ENCODE measurements at regions not wholly inside any gene's neighbourhood (a gene's known extent, or its start where the extent isn't known, plus 50 kb on each side); places are given as distances from the start of the nearest gene placed in this dataset.
"Not testable (repeated sequence)": the region's sequence is repeated elsewhere in the genome, so short reads cannot be mapped to it uniquely, and the experiment has no call there.

- no peak for DNase-seq (ENCODE audit: low spot score)
- H3K27ac Mint-ChIP-seq, result no peak overlapping the region
- H3K36me3 Mint-ChIP-seq (ENCODE audit: low read depth), result no peaks in the 10 kb centered on the region
- no peaks in the 10 kb centered on the region for H3K27me3 Mint-ChIP-seq (ENCODE audit: low read depth)
- no peaks in the 10 kb centered on the region for H3K9me3 Mint-ChIP-seq
- intact Hi-C loops (cut with micrococcal nuclease), result no loop called here
- H3K4me1 Mint-ChIP-seq (ENCODE audit: low read depth), result no peaks in the 10 kb centered on the region
- H3K4me3 Mint-ChIP-seq (ENCODE audit: low read depth), result no peak overlapping the region
Observed at GRCh38 chr4:13992975-13993520, 365.5 kb upstream of the BOD1L1 start.

GRCh38 chr4:13994016-13994415, 366.5 kb upstream of the BOD1L1 start:
- H3K27me3 Mint-ChIP-seq (ENCODE audit: low read depth), result no peaks in the 10 kb centered on the region
- DNase-seq (ENCODE audit: low spot score), result no peak
- no peak overlapping the region for H3K4me3 Mint-ChIP-seq (ENCODE audit: low read depth)
- intact Hi-C loops (cut with micrococcal nuclease), result no loop called here
- H3K9me3 Mint-ChIP-seq, result no peaks in the 10 kb centered on the region
- no peaks in the 10 kb centered on the region for H3K36me3 Mint-ChIP-seq (ENCODE audit: low read depth)
- H3K4me1 Mint-ChIP-seq (ENCODE audit: low read depth), result no peaks in the 10 kb centered on the region
- H3K27ac Mint-ChIP-seq, result no peak overlapping the region

- Mint-ChIP-seq H3K9me3 (peaks cover 34% of the 10 kb centered on the region), H3K36me3 (ENCODE audit: low read depth) (no peaks in the 10 kb centered on the region), H3K27ac (no peak overlapping the region), H3K4me1 (ENCODE audit: low read depth) (no peaks in the 10 kb centered on the region), H3K27me3 (ENCODE audit: low read depth) (no peaks in the 10 kb centered on the region), H3K4me3 (ENCODE audit: low read depth) (no peak overlapping the region)
- no peak for DNase-seq (ENCODE audit: low spot score)
- intact Hi-C loops (cut with micrococcal nuclease), result no loop called here
Observed at GRCh38 chr4:13998850-13999445, 371.4 kb upstream of the BOD1L1 start.

GRCh38 chr4:14000091-14000814, 372.7 kb upstream of the BOD1L1 start:
- no peaks in the 10 kb centered on the region for H3K27me3 Mint-ChIP-seq (ENCODE audit: low read depth)
- intact Hi-C loops (cut with micrococcal nuclease), result no loop called here
- DNase-seq (ENCODE audit: low spot score), result no peak
- no peak overlapping the region for H3K27ac Mint-ChIP-seq
- no peaks in the 10 kb centered on the region for H3K36me3 Mint-ChIP-seq (ENCODE audit: low read depth)
- peaks cover 40% of the 10 kb centered on the region for H3K9me3 Mint-ChIP-seq
- no peak overlapping the region for H3K4me3 Mint-ChIP-seq (ENCODE audit: low read depth)
- H3K4me1 Mint-ChIP-seq (ENCODE audit: low read depth), result no peaks in the 10 kb centered on the region

GRCh38 chr4:14002331-14002730, 374.8 kb upstream of the BOD1L1 start:
- intact Hi-C loops (cut with micrococcal nuclease); H3K27ac Mint-ChIP-seq; H3K27me3 Mint-ChIP-seq (ENCODE audit: low read depth); H3K4me1 Mint-ChIP-seq (ENCODE audit: low read depth); H3K4me3 Mint-ChIP-seq (ENCODE audit: low read depth); DNase-seq (ENCODE audit: low spot score); H3K36me3 Mint-ChIP-seq (ENCODE audit: low read depth): not testable (repeated sequence)
- H3K9me3 Mint-ChIP-seq, result peaks cover 40% of the 10 kb centered on the region

GRCh38 chr4:14008494-14008893, 381.0 kb upstream of the BOD1L1 start:
- H3K27ac Mint-ChIP-seq, result no peak overlapping the region
- H3K4me3 Mint-ChIP-seq (ENCODE audit: low read depth), result no peak overlapping the region
- no peaks in the 10 kb centered on the region for H3K27me3 Mint-ChIP-seq (ENCODE audit: low read depth)
- intact Hi-C loops (cut with micrococcal nuclease), result no loop called here
- no peaks in the 10 kb centered on the region for H3K4me1 Mint-ChIP-seq (ENCODE audit: low read depth)
- H3K9me3 Mint-ChIP-seq, result peaks cover 10% of the 10 kb centered on the region
- H3K36me3 Mint-ChIP-seq (ENCODE audit: low read depth), result no peaks in the 10 kb centered on the region
- DNase-seq (ENCODE audit: low spot score), result no peak

- intact Hi-C loops (cut with micrococcal nuclease), result no loop called here
- Mint-ChIP-seq H3K36me3 (ENCODE audit: low read depth) (no peaks in the 10 kb centered on the region), H3K27me3 (ENCODE audit: low read depth) (no peaks in the 10 kb centered on the region), H3K9me3 (peaks cover 13% of the 10 kb centered on the region), H3K4me3 (ENCODE audit: low read depth) (no peak overlapping the region), H3K27ac (no peak overlapping the region), H3K4me1 (ENCODE audit: low read depth) (no peaks in the 10 kb centered on the region)
- DNase-seq (ENCODE audit: low spot score), result no peak
Observed at GRCh38 chr4:14018191-14018853, 390.8 kb upstream of the BOD1L1 start.

- no peaks in the 10 kb centered on the region for H3K4me1 Mint-ChIP-seq (ENCODE audit: low read depth)
- intact Hi-C loops (cut with micrococcal nuclease), result no loop called here
- H3K9me3 Mint-ChIP-seq, result peaks cover 3% of the 10 kb centered on the region
- no peak overlapping the region for H3K4me3 Mint-ChIP-seq (ENCODE audit: low read depth)
- no peak for DNase-seq (ENCODE audit: low spot score)
- H3K27ac Mint-ChIP-seq, result no peak overlapping the region
- no peaks in the 10 kb centered on the region for H3K36me3 Mint-ChIP-seq (ENCODE audit: low read depth)
- H3K27me3 Mint-ChIP-seq (ENCODE audit: low read depth), result no peaks in the 10 kb centered on the region
Observed at GRCh38 chr4:14022456-14022855, 394.9 kb upstream of the BOD1L1 start.

- intact Hi-C loops (cut with micrococcal nuclease), result no loop called here
- H3K27ac Mint-ChIP-seq, result no peak overlapping the region
- no peak overlapping the region for H3K4me3 Mint-ChIP-seq (ENCODE audit: low read depth)
- no peaks in the 10 kb centered on the region for H3K4me1 Mint-ChIP-seq (ENCODE audit: low read depth)
- no peaks in the 10 kb centered on the region for H3K27me3 Mint-ChIP-seq (ENCODE audit: low read depth)
- no peaks in the 10 kb centered on the region for H3K36me3 Mint-ChIP-seq (ENCODE audit: low read depth)
- H3K9me3 Mint-ChIP-seq, result peaks cover 3% of the 10 kb centered on the region
- DNase-seq (ENCODE audit: low spot score), result no peak
Observed at GRCh38 chr4:14023036-14023435, 395.5 kb upstream of the BOD1L1 start.

GRCh38 chr4:14023896-14024295, 396.4 kb upstream of the BOD1L1 start:
- no peaks in the 10 kb centered on the region for H3K9me3 Mint-ChIP-seq
- H3K27me3 Mint-ChIP-seq (ENCODE audit: low read depth), result no peaks in the 10 kb centered on the region
- H3K36me3 Mint-ChIP-seq (ENCODE audit: low read depth), result no peaks in the 10 kb centered on the region
- H3K27ac Mint-ChIP-seq, result no peak overlapping the region
- DNase-seq (ENCODE audit: low spot score), result no peak
- H3K4me1 Mint-ChIP-seq (ENCODE audit: low read depth), result no peaks in the 10 kb centered on the region
- no peak overlapping the region for H3K4me3 Mint-ChIP-seq (ENCODE audit: low read depth)
- intact Hi-C loops (cut with micrococcal nuclease), result no loop called here

GRCh38 chr4:14025111-14025510, 397.6 kb upstream of the BOD1L1 start:
- Mint-ChIP-seq H3K27ac (no peak overlapping the region), H3K36me3 (ENCODE audit: low read depth) (no peaks in the 10 kb centered on the region), H3K9me3 (no peaks in the 10 kb centered on the region), H3K4me3 (ENCODE audit: low read depth) (no peak overlapping the region), H3K27me3 (ENCODE audit: low read depth) (no peaks in the 10 kb centered on the region), H3K4me1 (ENCODE audit: low read depth) (no peaks in the 10 kb centered on the region)
- intact Hi-C loops (cut with micrococcal nuclease), result no loop called here
- no peak for DNase-seq (ENCODE audit: low spot score)

- H3K27ac Mint-ChIP-seq, result no peak overlapping the region
- no peaks in the 10 kb centered on the region for H3K27me3 Mint-ChIP-seq (ENCODE audit: low read depth)
- no peaks in the 10 kb centered on the region for H3K36me3 Mint-ChIP-seq (ENCODE audit: low read depth)
- intact Hi-C loops (cut with micrococcal nuclease), result no loop called here
- H3K4me3 Mint-ChIP-seq (ENCODE audit: low read depth), result no peak overlapping the region
- DNase-seq (ENCODE audit: low spot score), result no peak
- no peaks in the 10 kb centered on the region for H3K9me3 Mint-ChIP-seq
- no peaks in the 10 kb centered on the region for H3K4me1 Mint-ChIP-seq (ENCODE audit: low read depth)
Observed at GRCh38 chr4:14025891-14026290, 398.4 kb upstream of the BOD1L1 start.

GRCh38 chr4:14028862-14029261, 401.3 kb upstream of the BOD1L1 start:
- Mint-ChIP-seq H3K36me3 (ENCODE audit: low read depth) (no peaks in the 10 kb centered on the region), H3K27me3 (ENCODE audit: low read depth) (no peaks in the 10 kb centered on the region), H3K9me3 (no peaks in the 10 kb centered on the region), H3K4me3 (ENCODE audit: low read depth) (no peak overlapping the region), H3K27ac (no peak overlapping the region), H3K4me1 (ENCODE audit: low read depth) (no peaks in the 10 kb centered on the region)
- intact Hi-C loops (cut with micrococcal nuclease), result no loop called here
- DNase-seq (ENCODE audit: low spot score), result no peak
